Stimulated activated CD4-positive, alpha-beta T cell treated with anti-CD3 and anti-CD28 coated beads, TNF-alpha, amount 100 ng/mL, for 24 hours (primary cell): ENCODE measurements at regions not wholly inside any gene's neighbourhood (a gene's known extent, or its start where the extent isn't known, plus 50 kb on each side); places are given as distances from the start of the nearest gene placed in this dataset.

Experiments used
- DNase-seq, 3 experiments: peaks; one replicate each; pipeline ENCODE4 v3.0.0-alpha.2; 2020; ENCODE audit warnings: low read depth in 3 of 3

GRCh38 chr3:107992976-107993684 is 97.7 kb downstream of the CD47 start:
- DNase-seq, result no peak

GRCh38 chr3:107990926-107991325 is 99.9 kb downstream of the CD47 start:
- no peak for DNase-seq

DNA sequence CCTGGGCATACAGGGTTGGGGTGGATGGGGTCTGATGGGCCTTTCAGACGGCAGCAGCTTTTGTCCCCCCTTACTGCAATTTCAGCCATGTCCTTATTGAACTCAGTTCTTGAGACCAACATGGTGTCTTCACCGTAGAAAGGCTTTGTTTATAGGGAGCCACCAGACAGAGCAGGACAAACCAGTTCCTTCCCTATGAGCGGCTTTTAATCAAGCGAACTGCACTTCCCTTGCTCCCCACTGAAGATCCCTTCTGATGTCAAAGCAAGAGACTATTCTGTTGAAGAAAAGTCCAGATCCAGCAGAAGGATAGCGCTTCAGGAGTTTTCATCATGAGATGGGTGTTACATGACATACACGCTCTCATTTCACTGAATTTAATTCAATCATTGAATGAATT is 100.4 kb downstream of the CD47 start:
- no peak for DNase-seq

GRCh38 chr3:107989661-107990060 is 101.2 kb downstream of the CD47 start:
- DNase-seq, result no peak

- no peak for DNase-seq
Measured at GRCh38 chr3:107988460-107989175, 102.2 kb downstream of the CD47 start.

DNA sequence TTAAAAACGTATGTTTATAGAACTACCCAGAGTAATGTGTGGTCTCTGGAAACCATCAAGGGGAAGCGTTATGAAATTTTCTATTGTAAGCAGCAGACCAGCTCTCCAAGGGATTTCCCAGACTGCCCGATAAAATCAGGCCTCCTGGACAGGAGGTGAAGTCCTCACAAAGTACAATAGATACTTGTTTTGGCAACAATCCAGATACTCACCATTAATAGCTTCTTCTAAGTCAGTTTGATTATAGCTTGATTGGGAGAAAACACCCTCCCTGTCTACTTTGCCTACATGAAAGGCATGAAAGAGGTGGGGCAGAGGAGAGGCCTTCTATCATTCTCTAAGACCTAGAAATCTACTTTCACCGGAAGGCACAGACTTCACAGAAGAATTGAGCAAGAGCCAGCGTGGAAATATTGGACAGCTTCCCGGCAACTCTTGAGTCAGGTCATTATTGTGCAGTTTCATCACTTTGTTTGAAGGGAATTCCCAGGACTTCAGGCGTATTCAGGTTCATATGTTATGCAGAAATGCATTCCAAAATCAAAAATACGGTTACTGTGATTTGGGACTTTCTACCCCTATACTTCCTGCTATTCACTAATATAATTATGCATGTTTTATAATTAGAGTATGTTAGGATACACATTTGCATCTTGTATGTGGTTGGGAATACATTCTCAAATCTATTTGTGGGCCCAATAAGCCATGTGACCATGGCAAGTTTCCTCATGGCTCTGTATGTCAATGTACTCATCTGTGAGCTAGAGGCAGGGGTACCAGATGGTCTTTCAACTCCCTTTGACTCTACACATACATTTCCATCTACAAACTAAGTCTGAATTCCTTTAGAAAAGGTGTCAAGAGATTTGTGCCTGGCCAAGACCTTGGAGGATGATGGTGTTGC is 103.5 kb downstream of the CD47 start:
- no peak for DNase-seq

DNA sequence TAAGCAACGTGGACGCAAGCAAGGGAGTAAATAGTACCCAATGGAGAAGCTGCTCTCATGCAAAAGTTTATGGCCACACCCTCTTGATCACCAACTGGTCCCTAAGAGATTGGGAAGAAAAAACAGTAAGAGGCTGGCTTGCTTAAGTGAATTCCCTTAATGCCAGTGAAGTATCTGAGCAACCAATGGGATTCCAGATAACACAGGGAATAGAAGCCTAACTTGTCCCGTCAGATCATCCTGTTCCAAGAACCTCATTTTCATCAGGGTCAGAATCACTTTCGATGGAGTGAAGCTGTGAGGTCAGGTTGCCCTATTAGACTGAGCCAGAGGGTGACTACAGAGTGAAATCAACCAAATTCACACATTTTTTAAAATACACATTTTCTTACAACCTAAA is 104.3 kb downstream of the CD47 start:
- no peak for DNase-seq

DNA sequence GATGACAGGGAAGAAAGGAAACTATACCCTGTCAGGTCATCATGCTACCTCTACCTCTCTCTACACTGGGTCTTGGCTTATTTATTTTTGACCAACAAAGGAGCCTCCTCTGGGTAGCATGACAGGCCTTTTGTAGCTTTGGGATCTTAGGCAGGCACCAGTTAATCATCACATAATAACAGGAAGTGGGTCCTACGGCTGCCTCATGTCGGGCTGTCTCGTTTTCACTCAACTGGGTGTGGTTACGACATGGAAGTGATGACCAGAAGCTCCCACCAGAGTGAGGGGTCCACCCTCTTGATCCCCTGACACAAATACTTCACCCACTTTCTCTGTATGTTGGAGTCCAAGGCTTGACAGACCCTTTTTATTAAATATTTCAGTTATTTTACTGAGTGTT is 105.3 kb downstream of the CD47 start:
- peak in 1 of 3 experiments; percentile 31 for DNase-seq

GRCh38 chr3:107983247-107983646 is 107.6 kb downstream of the CD47 start:
- no peak for DNase-seq

DNA sequence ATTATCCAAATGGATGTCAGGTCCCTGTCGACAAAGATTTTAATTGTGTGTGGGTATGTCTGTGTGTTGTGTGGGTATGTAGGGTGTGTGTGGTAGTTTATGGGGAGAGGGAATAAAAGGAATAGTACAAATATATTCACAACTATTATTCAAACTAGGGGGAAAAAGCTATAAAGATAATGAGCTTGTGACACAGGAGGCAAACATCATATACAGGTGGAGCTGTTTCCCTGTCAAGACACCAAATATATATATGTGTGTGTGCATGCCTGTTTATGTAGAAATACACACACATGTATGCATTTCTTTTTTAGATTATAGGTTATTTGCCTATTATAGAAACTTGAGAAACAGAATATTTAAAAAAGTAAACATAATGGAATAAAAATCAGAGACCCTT is 108.7 kb downstream of the CD47 start:
- DNase-seq, result no peak

DNA sequence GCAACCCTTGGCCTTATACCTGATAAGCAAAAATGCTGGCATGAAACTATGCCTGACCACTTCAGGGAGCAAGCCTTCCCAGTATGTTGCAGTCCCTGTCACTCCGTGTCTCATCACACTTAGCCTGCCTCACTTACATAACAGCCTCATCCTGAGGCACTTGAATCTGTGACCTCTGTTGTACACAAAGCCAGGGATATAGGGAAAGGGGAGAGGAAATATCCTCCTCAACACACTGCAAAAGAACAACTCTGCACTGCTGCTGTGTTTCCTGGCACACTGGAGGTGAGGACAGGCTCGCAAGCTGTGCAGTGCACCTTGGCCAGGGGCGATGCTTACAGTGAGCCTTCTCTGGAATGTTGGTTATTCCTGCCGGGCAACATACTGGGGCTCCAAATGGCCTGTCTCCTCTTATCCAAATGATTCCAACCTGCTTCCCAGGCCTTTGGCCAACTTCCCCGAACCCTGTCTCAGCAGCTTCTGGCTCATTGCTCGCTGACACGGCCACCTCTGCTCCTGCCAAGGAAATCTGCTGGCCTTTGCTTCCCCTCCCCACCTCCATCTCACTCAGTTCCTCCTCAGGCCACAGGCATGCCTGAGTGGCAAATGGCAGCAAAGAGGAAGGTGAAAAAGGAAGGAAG is 109.2 kb downstream of the CD47 start:
- DNase-seq, result no peak

DNA sequence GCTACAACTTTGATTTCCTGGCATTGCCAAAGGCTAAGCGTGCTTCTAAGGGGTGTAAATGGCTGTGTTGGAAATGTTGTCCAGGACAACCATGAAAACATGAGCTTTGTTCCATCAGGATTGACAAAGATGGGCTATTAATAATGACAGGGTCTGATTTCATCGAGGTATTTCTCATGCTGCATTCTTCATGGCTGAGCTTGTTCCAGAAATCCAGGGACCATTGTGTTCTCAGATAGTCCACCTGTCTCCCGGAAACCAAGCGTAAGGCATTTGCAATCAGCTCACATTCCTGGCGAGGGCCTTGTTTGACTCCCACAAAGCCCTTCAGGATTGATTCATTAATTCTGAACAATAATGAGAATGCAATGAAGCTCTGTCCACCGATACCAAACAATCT is 111.3 kb downstream of the CD47 start:
- DNase-seq, result no peak

DNA sequence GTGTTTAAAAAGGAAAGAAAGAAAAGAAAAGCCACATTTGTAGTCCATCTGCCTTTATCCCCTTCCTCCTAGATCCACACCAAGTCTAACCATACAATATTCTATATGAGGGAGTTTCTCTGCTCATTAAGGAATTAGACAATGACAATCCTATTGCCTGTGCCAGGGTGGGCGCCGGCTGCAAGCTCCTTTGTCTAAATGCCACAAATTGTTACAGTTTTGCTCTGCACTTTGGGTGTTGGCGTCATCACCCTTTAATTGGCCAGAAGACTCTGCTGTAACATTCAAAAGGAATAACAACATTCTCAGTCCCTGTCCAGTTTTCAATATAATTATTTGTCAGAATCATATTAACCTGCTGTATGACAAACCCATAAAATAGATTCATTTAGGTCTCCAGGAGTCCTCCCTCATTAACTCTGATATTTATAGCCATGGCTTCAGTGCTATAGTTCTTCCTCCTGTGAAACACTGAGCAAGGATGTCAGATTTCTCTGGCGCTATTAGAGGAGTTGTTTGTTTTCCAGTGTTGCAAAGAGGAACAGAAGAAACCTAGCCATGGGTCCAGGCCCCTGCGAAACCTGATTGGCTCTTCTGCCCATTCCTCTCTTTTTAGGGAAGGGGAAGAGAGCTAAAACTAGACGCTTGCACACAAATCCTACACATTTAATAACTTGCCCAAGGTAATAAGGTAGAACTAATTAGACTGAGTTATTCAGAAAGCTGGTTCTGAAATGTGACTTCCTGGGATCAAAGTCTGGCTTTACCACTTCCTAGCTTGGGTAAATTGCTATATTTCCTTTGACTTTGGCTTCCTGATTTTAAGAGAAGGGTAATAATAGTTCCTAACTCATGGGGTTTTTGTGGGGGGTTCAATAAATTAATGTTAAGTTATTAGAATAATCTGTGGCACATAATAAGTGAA is 112.4 kb downstream of the CD47 start:
- DNase-seq, result no peak

DNA sequence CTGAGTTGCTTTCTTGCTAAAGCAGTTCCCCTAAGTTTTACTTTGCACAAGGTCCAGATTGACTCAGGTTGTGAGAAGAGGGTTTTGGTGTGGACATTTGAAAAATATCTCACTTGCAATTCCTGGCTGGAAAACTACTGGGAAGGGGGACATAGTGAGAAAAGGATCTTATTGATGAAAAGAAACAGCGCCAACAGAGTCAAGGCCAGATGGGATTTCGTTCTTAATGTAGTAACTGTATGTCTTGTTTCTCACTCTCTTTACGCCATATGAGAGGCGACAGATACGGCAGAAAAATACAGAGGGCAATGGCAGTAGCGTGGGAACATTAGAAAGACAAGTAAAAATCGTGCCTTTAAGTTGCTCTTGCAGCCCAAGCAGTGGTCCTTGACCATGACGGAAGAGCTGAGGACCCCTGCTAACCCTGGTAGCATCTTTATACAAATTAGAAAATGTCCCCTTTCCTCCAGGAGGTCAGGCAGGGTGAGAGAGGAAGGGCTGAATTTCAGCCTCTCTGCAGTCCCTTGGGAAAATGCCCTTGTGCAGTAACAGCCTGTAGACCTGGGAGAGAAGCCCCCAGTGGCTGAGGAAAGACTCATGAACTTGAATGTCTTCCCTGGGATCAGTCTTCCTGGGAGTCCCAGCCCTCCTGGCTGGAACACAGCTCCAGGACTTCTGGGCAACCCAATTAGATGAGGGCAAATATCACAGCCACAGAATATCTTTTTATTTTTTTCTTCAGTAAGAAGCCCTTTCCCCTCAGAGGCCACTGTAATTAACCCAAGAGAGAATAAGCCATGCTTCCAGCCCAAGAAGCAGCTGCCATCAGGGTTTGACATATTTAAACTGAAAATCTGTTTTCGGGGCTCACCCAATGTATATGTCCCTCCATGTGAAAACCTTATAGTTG is 113.4 kb downstream of the CD47 start:
- DNase-seq, result no peak

DNA sequence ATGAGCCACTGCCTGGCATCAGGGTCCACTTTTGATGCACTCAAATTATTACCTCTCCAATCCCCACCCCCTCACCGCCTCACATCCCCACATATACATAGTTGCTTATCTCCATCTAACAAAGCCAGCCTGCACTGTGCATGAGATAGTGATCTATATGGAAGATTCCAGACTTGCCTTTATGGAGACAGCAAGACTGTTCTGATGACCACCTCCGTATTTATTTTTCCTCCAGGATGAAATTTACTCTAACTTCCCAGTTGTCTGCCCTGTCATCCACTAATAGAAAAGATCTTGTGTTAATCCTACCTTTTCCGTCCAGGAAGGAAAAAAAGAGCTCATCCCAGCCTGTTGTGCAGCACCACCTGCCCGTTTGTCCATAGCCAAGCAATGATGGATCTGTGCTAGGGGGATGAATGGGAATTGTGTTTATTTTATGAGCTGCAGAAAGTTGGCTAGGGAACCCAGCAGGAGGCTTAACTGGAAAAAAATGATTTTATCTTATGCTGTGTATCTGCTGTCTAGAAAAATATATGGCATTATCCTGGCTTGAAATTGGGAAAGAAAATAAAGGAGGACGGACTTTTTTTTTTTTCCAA is 114.5 kb downstream of the CD47 start:
- DNase-seq, result no peak

- no peak for DNase-seq
Measured at GRCh38 chr3:107975529-107976201, 115.2 kb downstream of the CD47 start.

DNA sequence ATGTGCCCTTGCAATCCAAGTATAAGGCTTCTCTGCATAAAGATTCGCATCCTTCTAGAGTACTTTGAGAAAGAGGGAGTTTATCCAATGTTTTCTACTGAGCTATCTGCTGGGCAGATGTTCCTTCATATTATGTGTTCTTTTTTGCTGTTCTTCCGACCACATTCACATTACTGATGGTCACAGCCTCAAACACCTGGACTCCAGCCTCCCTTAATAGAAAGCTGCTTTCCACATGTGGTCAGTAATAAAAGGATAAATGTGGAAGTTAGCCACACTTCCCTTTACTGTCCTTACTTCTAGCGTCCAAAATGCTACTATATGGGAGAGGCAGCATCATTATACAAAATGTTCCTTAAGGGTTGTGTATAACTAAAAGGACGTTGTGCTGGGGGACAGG is 116.9 kb downstream of the CD47 start:
- no peak for DNase-seq

- DNase-seq, result no peak
Measured at GRCh38 chr3:107973152-107973551, 117.7 kb downstream of the CD47 start.
